Spinal cord (tissue), 9 donors: ENCODE measurements at regions not wholly inside any gene's neighbourhood (a gene's known extent, or its start where the extent isn't known, plus 50 kb on each side); places are given as distances from the start of the nearest gene placed in this dataset.

Experiments used
- DNase-seq, 6 donors: peaks; one replicate each; pipeline versions ENCODE4 v3.0.0 to v3.0.0-alpha.2; 2013 to 2015; ENCODE audit warnings: low spot score in 6 of 6, low read depth in 4 of 6
- H3K27ac ChIP-seq: one replicate; pipeline ENCODE4 v1.5.1; 2013; ENCODE audit warnings: low read depth, low read length, control low read depth
- H3K27me3 ChIP-seq: one replicate; pipeline ENCODE4 v1.6.1; 2013; ENCODE audit warnings: low read length; ENCODE audit not compliant: control insufficient read depth, insufficient read depth
- H3K36me3 ChIP-seq: one replicate; pipeline ENCODE4 v1.6.1; 2013; ENCODE audit warnings: low read length; ENCODE audit not compliant: control insufficient read depth, insufficient read depth
- H3K4me1 ChIP-seq: one replicate; pipeline ENCODE4 v1.6.1; 2013; ENCODE audit warnings: low read length; ENCODE audit not compliant: control insufficient read depth, insufficient read depth
- H3K4me3 ChIP-seq: one replicate; pipeline ENCODE4 v1.5.1; 2013; ENCODE audit warnings: low read depth, low read length, control low read depth
- H3K9me3 ChIP-seq: one replicate; pipeline ENCODE4 v1.6.1; 2013; ENCODE audit warnings: low read length; ENCODE audit not compliant: control insufficient read depth, insufficient read depth
- WGBS: methylation state at CpG from one replicate; pipeline ENCODE4 v1.1.5; 2013; ENCODE audit warnings: missing lambda C conversion rate; ENCODE audit not compliant: insufficient coverage; 5-methylcytosine and 5-hydroxymethylcytosine counted together
- donor health status: healthy.

- Histone ChIP-seq H3K27ac (no peak overlapping the region), H3K4me3 (no peak overlapping the region), H3K9me3 (no peaks in the 10 kb centered on the region), H3K4me1 (peaks cover 4% of the 10 kb centered on the region), H3K27me3 (no peaks in the 10 kb centered on the region), H3K36me3 (no peaks in the 10 kb centered on the region)
- DNase-seq: peak in 2 of 6 donors; percentile 41 to 64
- WGBS: 42% methylated on average over 2 of the region's 7 CpGs
Measured at GRCh38 chr1:57910305-57910704, 486.4 kb upstream of the DAB1 start.

GRCh38 chr1:57908147-57908890, 484.5 kb upstream of the DAB1 start:
- WGBS: 54% methylated on average over 2 of the region's 6 CpGs
- Histone ChIP-seq H3K27ac (no peak overlapping the region), H3K27me3 (no peaks in the 10 kb centered on the region), H3K36me3 (no peaks in the 10 kb centered on the region), H3K4me1 (peaks cover 4% of the 10 kb centered on the region), H3K9me3 (no peaks in the 10 kb centered on the region), H3K4me3 (no peak overlapping the region)
- peak in 2 of 6 donors; percentile 78 to 85 for DNase-seq

GRCh38 chr1:57901208-57901919, 477.5 kb upstream of the DAB1 start:
- Histone ChIP-seq H3K4me1 (peaks cover 6% of the 10 kb centered on the region), H3K27ac (no peak overlapping the region), H3K4me3 (no peak overlapping the region), H3K36me3 (no peaks in the 10 kb centered on the region), H3K9me3 (no peaks in the 10 kb centered on the region), H3K27me3 (no peaks in the 10 kb centered on the region)
- 52% methylated on average over 2 of the region's 7 CpGs for WGBS
- peak in 1 of 6 donors; percentile 42 for DNase-seq

GRCh38 chr1:57898531-57898930, 474.7 kb upstream of the DAB1 start:
- no CpG with 5 or more reads among the region's 7 CpGs for WGBS
- DNase-seq: no peak

GRCh38 chr1:57897581-57897980, 473.7 kb upstream of the DAB1 start:
- H3K4me1 ChIP-seq: peaks cover 6% of the 10 kb centered on the region
- peak in 1 of 6 donors; percentile 7 for DNase-seq
- no peak overlapping the region for H3K4me3 ChIP-seq
- no peaks in the 10 kb centered on the region for H3K9me3 ChIP-seq
- no peaks in the 10 kb centered on the region for H3K27me3 ChIP-seq
- 82% methylated on average over 3 of the region's 3 CpGs for WGBS
- H3K27ac ChIP-seq: no peak overlapping the region
- no peaks in the 10 kb centered on the region for H3K36me3 ChIP-seq

More at GRCh38 chr1:57898531-57898930, 474.7 kb upstream of the DAB1 start:
- H3K9me3 ChIP-seq: no peaks in the 10 kb centered on the region
- no peaks in the 10 kb centered on the region for H3K36me3 ChIP-seq
- peaks cover 6% of the 10 kb centered on the region for H3K4me1 ChIP-seq
- no peaks in the 10 kb centered on the region for H3K27me3 ChIP-seq
- H3K4me3 ChIP-seq: no peak overlapping the region
- no peak overlapping the region for H3K27ac ChIP-seq

GRCh38 chr1:57894315-57894714, 470.5 kb upstream of the DAB1 start:
- no peaks in the 10 kb centered on the region for H3K9me3 ChIP-seq
- no peaks in the 10 kb centered on the region for H3K27me3 ChIP-seq
- no peak overlapping the region for H3K27ac ChIP-seq
- H3K36me3 ChIP-seq: no peaks in the 10 kb centered on the region
- WGBS: 67% methylated on average over 3 of the region's 3 CpGs
- no peak for DNase-seq
- H3K4me3 ChIP-seq: no peak overlapping the region
- no peaks in the 10 kb centered on the region for H3K4me1 ChIP-seq

- peak in 1 of 6 donors; percentile 64 for DNase-seq
- Histone ChIP-seq H3K36me3 (no peaks in the 10 kb centered on the region), H3K27ac (no peak overlapping the region), H3K4me3 (no peak overlapping the region), H3K4me1 (no peaks in the 10 kb centered on the region), H3K27me3 (no peaks in the 10 kb centered on the region), H3K9me3 (no peaks in the 10 kb centered on the region)
- WGBS: 82% methylated on average over 4 of the region's 7 CpGs
Measured at GRCh38 chr1:57889676-57890320, 465.9 kb upstream of the DAB1 start.

GRCh38 chr1:57887964-57888491, 464.2 kb upstream of the DAB1 start:
- 79% methylated on average over 2 of the region's 5 CpGs for WGBS
- Histone ChIP-seq H3K36me3 (no peaks in the 10 kb centered on the region), H3K4me1 (no peaks in the 10 kb centered on the region), H3K27me3 (no peaks in the 10 kb centered on the region), H3K27ac (no peak overlapping the region), H3K9me3 (no peaks in the 10 kb centered on the region), H3K4me3 (no peak overlapping the region)
- peak in 1 of 6 donors; percentile 41 for DNase-seq

GRCh38 chr1:57886376-57886775, 462.5 kb upstream of the DAB1 start:
- H3K27ac ChIP-seq: no peak overlapping the region
- no peaks in the 10 kb centered on the region for H3K36me3 ChIP-seq
- 100% methylated on average over 6 of the region's 7 CpGs for WGBS
- H3K27me3 ChIP-seq: no peaks in the 10 kb centered on the region
- DNase-seq: no peak
- H3K4me1 ChIP-seq: no peaks in the 10 kb centered on the region
- no peaks in the 10 kb centered on the region for H3K9me3 ChIP-seq
- no peak overlapping the region for H3K4me3 ChIP-seq
